H1 (cell line): ENCODE measurements at regions not wholly inside any gene's neighbourhood (a gene's known extent, or its start where the extent isn't known, plus 50 kb on each side); places are given as distances from the start of the nearest gene placed in this dataset.

Source experiments
- EGR1 ChIP-seq: IDR thresholded peaks from 2 replicates; pipeline ENCODE4 v1.6.1; 2011; ENCODE audit warnings: low read depth, low read length, borderline replicate concordance
- HDAC2 ChIP-seq, 2 experiments: fragments of 300-600 bp in 1 of 2; sonication (generic) in 1 of 2; IDR thresholded peaks; 2 replicates each; pipeline ENCODE4 v1.6.1; 2011 to 2012; ENCODE audit warnings: low read depth in 2 of 2, low read length in 2 of 2, mild to moderate bottlenecking in 2 of 2, moderate library complexity in 2 of 2, borderline replicate concordance in 1 of 2, inconsistent platforms in 1 of 2

- TF ChIP-seq HDAC2 (IDR thresholded peaks at IDR 0.05; ENCODE audit: borderline replicate concordance in 1 of 2, low read depth in 2 of 2, low read length in 2 of 2) (no peak), EGR1 (no peak)
These were observed 282.4 kb upstream of the GRM7 start for GRCh38 chr3:6578526-6578925.
